Neuronal stem cell (in vitro differentiated cells): ENCODE measurements at regions not wholly inside any gene's neighbourhood (a gene's known extent, or its start where the extent isn't known, plus 50 kb on each side); places are given as distances from the start of the nearest gene placed in this dataset.

Experiments used
- DNase-seq: peaks from one replicate; pipeline ENCODE4 v3.0.0-alpha.2; 2013; ENCODE audit warnings: low spot score
- H2AFZ ChIP-seq: one replicate; pipeline ENCODE4 v1.6.1; 2013; ENCODE audit warnings: mild to moderate bottlenecking, low read length, inconsistent platforms
- H2AK5ac ChIP-seq: 2 replicates; pipeline ENCODE4 v1.6.1; 2013; ENCODE audit warnings: low read depth, mild to moderate bottlenecking, inconsistent platforms, low read length, moderate library complexity, mixed read lengths
- H2BK120ac ChIP-seq: 2 replicates; pipeline ENCODE4 v1.6.1; 2013; ENCODE audit warnings: low read depth, mild to moderate bottlenecking, inconsistent platforms, low read length, moderate library complexity, mixed read lengths
- H2BK12ac ChIP-seq: one replicate; pipeline ENCODE4 v1.6.1; 2013; ENCODE audit warnings: low read length, inconsistent platforms
- H2BK15ac ChIP-seq: 2 replicates; pipeline ENCODE4 v1.6.1; 2013; ENCODE audit warnings: mild to moderate bottlenecking, low read length, inconsistent platforms, mixed read lengths
- H2BK5ac ChIP-seq: one replicate; pipeline ENCODE4 v1.6.1; 2013; ENCODE audit warnings: inconsistent platforms, mild to moderate bottlenecking, low read length, moderate library complexity
- H3K14ac ChIP-seq: one replicate; pipeline ENCODE4 v1.6.1; 2013; ENCODE audit warnings: low read length, inconsistent platforms
- H3K18ac ChIP-seq: 2 replicates; pipeline ENCODE4 v1.6.1; 2013; ENCODE audit warnings: low read length, inconsistent platforms
- H3K23ac ChIP-seq: 2 replicates; pipeline ENCODE4 v1.6.1; 2013; ENCODE audit warnings: low read depth, mild to moderate bottlenecking, mixed read lengths, low read length, inconsistent platforms; ENCODE audit not compliant: poor library complexity
- H3K27ac ChIP-seq: replicated peaks from 3 replicates; pipeline ENCODE4 v1.5.1; 2013; ENCODE audit warnings: low read length, inconsistent platforms
- H3K27me3 ChIP-seq, 3 experiments: 2 replicates each; pipeline ENCODE4 v1.6.1; 2013; ENCODE audit warnings: low read length in 3 of 3, mild to moderate bottlenecking in 2 of 3, inconsistent platforms in 1 of 3, low read depth in 1 of 3, mixed read lengths in 1 of 3, moderate library complexity in 1 of 3; ENCODE audit not compliant: control insufficient read depth in 3 of 3, insufficient read depth in 3 of 3
- H3K36me3 ChIP-seq, 2 donors: replicated peaks in 1 of 2; 2 replicates each; pipeline ENCODE4 v1.6.1; 2013; ENCODE audit warnings: low read length in 2 of 2; ENCODE audit not compliant: control insufficient read depth in 2 of 2, insufficient read depth in 2 of 2
- H3K4ac ChIP-seq: 2 replicates; pipeline ENCODE4 v1.6.1; 2013; ENCODE audit warnings: inconsistent platforms, mild to moderate bottlenecking, low read length, moderate library complexity
- H3K4me1 ChIP-seq, 2 donors: 1 replicate in 1 of 2; 2 replicates in 1 of 2; pipeline ENCODE4 v1.6.1; 2013; ENCODE audit warnings: low read length in 2 of 2, low read depth in 1 of 2; ENCODE audit not compliant: control insufficient read depth in 2 of 2, insufficient read depth in 1 of 2
- H3K4me2 ChIP-seq: one replicate; pipeline ENCODE4 v1.6.1; 2013; ENCODE audit warnings: mild to moderate bottlenecking, low read length, inconsistent platforms; ENCODE audit not compliant: insufficient read depth, poor library complexity, severe bottlenecking
- H3K4me3 ChIP-seq, 2 donors: 2 replicates each; pipeline ENCODE4 v1.5.1; 2013; ENCODE audit warnings: low read length in 2 of 2, mild to moderate bottlenecking in 2 of 2, inconsistent platforms in 1 of 2, moderate library complexity in 1 of 2
- H3K79me1 ChIP-seq: one replicate; pipeline ENCODE4 v1.6.1; 2013; ENCODE audit warnings: low read depth, mild to moderate bottlenecking, inconsistent platforms, low read length, moderate library complexity
- H3K9ac ChIP-seq: one replicate; pipeline ENCODE4 v1.6.1; 2013; ENCODE audit warnings: mild to moderate bottlenecking, low read depth, low read length, inconsistent platforms; ENCODE audit not compliant: poor library complexity
- H3K9me3 ChIP-seq, 2 donors: replicated peaks in 1 of 2; 2 replicates each; pipeline versions ENCODE3 to v1.6.1; 2013; ENCODE audit warnings: low read length in 2 of 2, mild to moderate bottlenecking in 2 of 2, inconsistent platforms in 1 of 2, low read depth in 1 of 2, mixed read lengths in 1 of 2, moderate library complexity in 1 of 2; ENCODE audit not compliant: control insufficient read depth in 2 of 2, insufficient read depth in 1 of 2
- H4K8ac ChIP-seq: one replicate; pipeline ENCODE4 v1.6.1; 2013; ENCODE audit warnings: low read depth, mild to moderate bottlenecking, inconsistent platforms, low read length, moderate library complexity
- H4K91ac ChIP-seq: one replicate; pipeline ENCODE4 v1.6.1; 2013; ENCODE audit warnings: low read length, low read depth, mild to moderate bottlenecking, inconsistent platforms; ENCODE audit not compliant: poor library complexity
- WGBS, 2 donors: extraction: QIAGEN DNeasy Blood & Tissue Kit; methylation state at CpG; one replicate each; pipeline ENCODE4 v1.1.7; 2013; ENCODE audit warnings: missing lambda C conversion rate in 2 of 2, mixed read lengths in 1 of 2; ENCODE audit not compliant: insufficient read length in 2 of 2, insufficient replicate concordance in 1 of 2; ENCODE audit errors: extremely low coverage in 2 of 2; 5-methylcytosine and 5-hydroxymethylcytosine counted together

GRCh38 chr2:33903215-33903614 is 304.1 kb upstream of the FAM98A start:
- no peaks in the 10 kb centered on the region for H3K27me3 ChIP-seq
- no peaks in the 10 kb centered on the region for H3K36me3 ChIP-seq
- H2BK120ac ChIP-seq: no peak overlapping the region
- no peak overlapping the region for H4K91ac ChIP-seq
- no peak overlapping the region for H3K4ac ChIP-seq
- no peak overlapping the region for H2BK12ac ChIP-seq
- no peak overlapping the region for H3K4me2 ChIP-seq
- H3K27ac ChIP-seq: no peak overlapping the region
- H3K9me3 ChIP-seq: no peaks in the 10 kb centered on the region
- no peaks in the 10 kb centered on the region for H3K4me1 ChIP-seq
- no CpG with 5 or more reads among the region's 10 CpGs for WGBS, 2 donors
- no peak overlapping the region for H3K23ac ChIP-seq
- no peaks in the 10 kb centered on the region for H3K79me1 ChIP-seq
- no peak overlapping the region for H2BK5ac ChIP-seq
- H3K18ac ChIP-seq: no peak overlapping the region
- no peak overlapping the region for H4K8ac ChIP-seq
- H3K9ac ChIP-seq: no peak overlapping the region
- H2BK15ac ChIP-seq: no peak overlapping the region
- no peak overlapping the region for H3K4me3 ChIP-seq
- no peak overlapping the region for H3K14ac ChIP-seq
- no peak overlapping the region for H2AK5ac ChIP-seq
- no peak overlapping the region for H2AFZ ChIP-seq
- no peak for DNase-seq

GRCh38 chr2:33900610-33901009 is 301.5 kb upstream of the FAM98A start:
- Histone ChIP-seq H3K27ac (no peak overlapping the region), H3K4me3 (no peak overlapping the region), H3K9ac (no peak overlapping the region), H2BK12ac (no peak overlapping the region), H3K23ac (no peak overlapping the region), H3K4me1 (no peaks in the 10 kb centered on the region), H3K27me3 (no peaks in the 10 kb centered on the region), H3K9me3 (no peaks in the 10 kb centered on the region), H2AK5ac (no peak overlapping the region), H2BK120ac (no peak overlapping the region), H2BK15ac (no peak overlapping the region), H3K14ac (no peak overlapping the region), H2BK5ac (no peak overlapping the region), H3K36me3 (no peaks in the 10 kb centered on the region), H3K4ac (no peak overlapping the region), H3K18ac (no peak overlapping the region), H3K79me1 (no peaks in the 10 kb centered on the region), H2AFZ (no peak overlapping the region), H4K91ac (no peak overlapping the region), H3K4me2 (no peak overlapping the region), H4K8ac (no peak overlapping the region)
- WGBS, 2 donors: no CpG with 5 or more reads among the region's 2 CpGs
- no peak for DNase-seq

- Histone ChIP-seq H4K91ac (no peak overlapping the region), H3K18ac (no peak overlapping the region), H2AK5ac (no peak overlapping the region), H3K4me1 (no peaks in the 10 kb centered on the region), H3K4ac (no peak overlapping the region), H2BK12ac (no peak overlapping the region), H3K23ac (no peak overlapping the region), H3K27me3 (no peaks in the 10 kb centered on the region), H3K4me3 (no peak overlapping the region), H3K79me1 (no peaks in the 10 kb centered on the region), H2BK120ac (no peak overlapping the region), H3K27ac (no peak overlapping the region), H3K9me3 (no peaks in the 10 kb centered on the region), H3K4me2 (no peak overlapping the region), H3K14ac (no peak overlapping the region), H2BK15ac (no peak overlapping the region), H2AFZ (no peak overlapping the region), H4K8ac (no peak overlapping the region), H3K36me3 (no peaks in the 10 kb centered on the region), H3K9ac (no peak overlapping the region), H2BK5ac (no peak overlapping the region)
- WGBS, 2 donors: no CpG with 5 or more reads among the region's 1 CpG
- DNase-seq: no peak
Observed at GRCh38 chr2:33897741-33898140, 298.6 kb upstream of the FAM98A start.

GRCh38 chr2:33893824-33894223 is 294.7 kb upstream of the FAM98A start:
- no peak overlapping the region for H2BK120ac ChIP-seq
- no peak overlapping the region for H2AFZ ChIP-seq
- H3K79me1 ChIP-seq: no peaks in the 10 kb centered on the region
- no peaks in the 10 kb centered on the region for H3K27me3 ChIP-seq
- H2BK5ac ChIP-seq: no peak overlapping the region
- H3K27ac ChIP-seq: no peak overlapping the region
- no peak overlapping the region for H3K9ac ChIP-seq
- H3K4ac ChIP-seq: no peak overlapping the region
- no peak overlapping the region for H3K18ac ChIP-seq
- no peak overlapping the region for H4K91ac ChIP-seq
- H3K4me2 ChIP-seq: no peak overlapping the region
- H2AK5ac ChIP-seq: no peak overlapping the region
- no peaks in the 10 kb centered on the region for H3K9me3 ChIP-seq
- H2BK15ac ChIP-seq: no peak overlapping the region
- H2BK12ac ChIP-seq: no peak overlapping the region
- no CpG with 5 or more reads among the region's 1 CpG for WGBS, 2 donors
- DNase-seq: no peak
- no peak overlapping the region for H3K14ac ChIP-seq
- H3K4me1 ChIP-seq: no peaks in the 10 kb centered on the region
- no peak overlapping the region for H3K23ac ChIP-seq
- H3K4me3 ChIP-seq: no peak overlapping the region
- no peaks in the 10 kb centered on the region for H3K36me3 ChIP-seq
- H4K8ac ChIP-seq: no peak overlapping the region
